NCI-H446 (cell line): ENCODE measurements at regions not wholly inside any gene's neighbourhood (a gene's known extent, or its start where the extent isn't known, plus 50 kb on each side); places are given as distances from the start of the nearest gene placed in this dataset.
"Not testable (repeated sequence)": the region's sequence is repeated elsewhere in the genome, so short reads cannot be mapped to it uniquely, and the experiment has no call there.

ENCODE experiments used
- DNase-seq, 2 experiments: peaks; one replicate each; lab custom pipeline; 2025; lab: John Stamatoyannopoulos, UW

DNA sequence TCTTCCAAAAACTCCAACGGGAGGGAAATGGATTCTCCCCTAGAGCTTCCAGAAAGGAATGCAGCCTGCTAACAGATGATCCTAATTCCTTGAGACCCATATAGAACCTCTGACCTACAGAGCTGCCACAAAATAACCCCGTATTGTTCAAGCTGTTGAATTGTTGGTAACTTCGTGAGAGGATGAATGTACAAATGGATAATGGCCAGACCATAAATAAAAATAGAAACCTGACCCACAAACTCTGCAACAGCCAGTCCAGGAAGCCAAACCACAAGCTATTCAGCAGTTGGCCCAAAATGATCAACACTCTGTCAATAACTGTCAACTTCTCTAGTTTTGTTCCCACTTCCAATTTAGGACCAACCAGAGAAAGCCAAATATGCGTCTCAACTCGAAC, 414.0 kb upstream of the ZNF717 start:
- DNase-seq = no peak

DNA sequence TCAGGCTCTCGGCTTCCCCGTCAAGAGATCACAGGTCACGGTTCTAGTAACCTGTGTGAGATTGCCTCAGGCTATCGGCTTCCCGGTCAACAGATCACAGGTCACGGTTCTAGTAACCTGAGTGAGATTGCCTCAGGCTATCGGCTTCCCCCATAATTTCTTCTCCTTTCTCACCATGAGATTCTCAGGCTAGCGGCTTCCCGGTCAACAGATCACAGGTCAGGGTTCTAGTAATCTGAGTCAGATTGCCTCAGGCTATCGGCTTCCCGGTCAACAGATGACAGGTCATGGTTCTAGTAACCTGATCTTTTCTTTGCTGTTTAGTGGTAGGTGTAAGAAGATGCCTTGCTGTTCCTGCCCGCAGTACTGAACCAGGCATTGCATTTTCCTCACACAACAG, 418.2 kb upstream of the ZNF717 start:
- no peak for DNase-seq

DNA sequence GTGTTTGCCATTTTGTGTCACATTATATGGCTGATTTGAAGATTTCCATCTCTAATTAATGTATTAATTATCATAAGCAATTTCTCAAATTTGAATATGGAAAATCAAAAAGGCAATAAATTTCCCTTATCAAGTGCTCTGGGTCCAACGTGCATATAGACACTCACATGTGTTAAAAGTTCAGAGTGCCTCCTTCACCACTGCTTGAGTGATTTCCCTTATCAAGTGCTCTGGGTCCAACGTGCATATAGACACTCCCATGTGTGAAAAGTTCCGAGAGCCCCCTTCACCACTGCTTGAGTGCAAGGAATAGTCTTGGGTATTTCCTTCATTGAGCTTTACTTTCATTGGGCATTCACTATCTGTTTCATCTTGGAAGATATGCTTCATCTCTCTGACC, 421.0 kb upstream of the ZNF717 start:
- no peak for DNase-seq

DNA sequence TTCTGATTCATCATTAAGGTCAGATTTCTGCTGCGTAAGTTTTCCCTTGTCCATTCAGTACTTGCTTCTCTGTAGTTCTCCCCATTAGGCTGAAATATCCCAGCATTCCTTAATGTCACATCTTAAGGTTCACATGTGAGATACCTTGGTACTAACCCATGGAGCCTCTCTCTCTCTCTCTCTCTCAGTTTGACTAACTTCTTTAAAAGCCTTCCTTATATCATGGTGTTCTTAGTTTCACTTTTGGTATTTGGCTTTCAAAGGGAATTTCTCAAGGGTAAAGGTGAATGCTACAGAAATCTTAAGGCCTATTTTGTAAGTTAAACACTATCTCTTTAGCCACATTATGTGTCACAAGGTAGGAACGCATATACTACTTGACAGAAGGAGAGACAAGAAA, 427.3 kb upstream of the ZNF717 start:
- no peak for DNase-seq

DNA sequence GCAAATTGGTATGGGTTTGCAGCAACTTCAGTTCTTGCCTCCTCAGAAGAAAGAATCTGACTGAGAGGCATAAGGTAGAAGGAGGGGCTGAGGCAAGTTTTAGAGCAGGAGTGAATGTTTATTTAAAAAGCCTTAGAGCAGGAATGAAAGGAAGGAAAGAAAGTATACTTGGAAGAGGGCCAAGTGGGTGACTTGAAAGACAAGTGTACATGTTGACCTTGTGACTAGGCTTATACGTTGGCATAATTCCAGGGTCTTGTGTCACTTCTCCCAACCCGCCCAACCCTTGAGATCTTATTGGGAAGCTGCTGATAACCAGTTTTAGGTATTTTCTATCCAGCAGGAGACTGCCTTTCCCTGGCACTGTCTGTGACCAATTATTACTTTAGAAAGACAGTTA, 436.9 kb upstream of the ZNF717 start:
- peak in 1 of 2 experiments; percentile 0 for DNase-seq

DNA sequence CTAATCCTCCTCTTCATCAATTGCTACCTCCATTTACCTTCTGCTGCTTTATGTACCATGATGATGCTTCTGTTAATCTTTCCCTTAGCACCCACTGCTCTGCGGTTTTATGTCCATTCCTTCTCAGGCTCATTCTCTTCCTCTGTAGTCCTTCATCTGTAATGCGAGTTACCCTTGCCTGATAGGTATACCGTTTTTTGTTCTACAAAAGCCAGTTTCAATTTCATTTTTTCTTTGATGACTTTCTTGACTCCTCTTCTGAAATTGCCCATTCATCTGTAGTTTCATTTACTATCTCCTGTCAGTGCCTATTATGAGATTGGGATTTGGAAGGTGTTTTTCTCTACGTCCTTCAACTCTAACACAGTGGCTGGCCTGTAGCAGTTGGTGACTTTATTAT, 445.9 kb upstream of the ZNF717 start:
- no peak for DNase-seq

DNA sequence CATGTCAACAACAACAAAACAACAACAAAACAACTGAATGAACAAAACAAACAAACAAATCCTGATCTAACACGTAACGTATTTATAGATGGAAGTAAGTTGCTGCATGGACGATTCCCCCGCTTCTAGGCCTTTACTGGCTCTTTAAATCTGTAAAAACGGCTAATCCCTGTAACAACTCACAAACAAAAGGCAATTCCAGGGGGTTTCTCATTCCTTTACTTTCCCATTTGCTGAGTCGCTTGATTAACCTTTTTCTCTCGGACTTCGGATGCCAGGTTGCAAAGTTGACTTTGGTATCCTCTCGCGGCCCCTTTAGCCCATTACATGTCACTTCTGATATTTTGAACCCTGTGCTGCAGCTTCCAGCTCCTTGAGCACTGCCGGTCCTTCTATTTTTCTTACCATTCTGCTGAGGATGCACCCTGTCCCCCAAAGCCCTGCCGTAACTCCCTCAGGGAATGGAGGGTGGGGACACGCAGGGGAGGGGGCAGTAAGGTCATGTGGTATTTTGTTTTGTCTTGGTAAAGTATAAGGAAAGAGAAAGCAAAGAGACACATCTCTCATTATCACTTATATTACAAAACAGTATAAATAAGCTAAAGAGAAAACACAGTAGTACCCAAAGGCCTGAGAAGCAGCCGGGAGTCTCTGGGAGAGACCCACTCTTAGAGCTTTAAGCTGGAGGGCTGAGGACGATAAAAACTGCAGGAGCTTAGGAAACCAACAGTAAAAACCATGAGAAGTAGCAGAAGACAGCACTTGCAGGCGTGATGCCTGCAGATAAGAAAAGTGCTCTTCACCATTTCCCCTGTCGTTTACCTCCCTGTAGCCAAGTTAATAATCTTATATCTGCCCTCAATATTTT, 457.8 kb upstream of the ZNF717 start:
- no peak for DNase-seq

DNA sequence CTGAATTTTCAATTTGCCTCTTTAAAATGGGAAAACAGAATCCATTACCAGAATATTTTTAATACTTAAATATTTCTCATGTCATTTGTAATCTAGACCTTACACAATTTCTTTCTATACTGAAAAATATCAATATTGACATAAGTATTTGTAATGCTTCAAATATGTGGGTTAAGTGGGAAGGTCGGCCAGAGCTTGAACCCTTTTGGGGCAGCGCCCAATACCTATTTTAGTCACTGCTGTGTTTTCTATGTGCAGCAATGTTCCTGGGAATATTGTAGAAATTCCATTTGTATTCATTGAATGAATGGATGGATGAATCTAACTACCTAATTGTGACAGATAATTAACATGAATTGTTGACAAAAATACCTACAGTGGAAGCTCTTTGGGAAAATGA, 459.7 kb upstream of the ZNF717 start:
- no peak for DNase-seq

DNA sequence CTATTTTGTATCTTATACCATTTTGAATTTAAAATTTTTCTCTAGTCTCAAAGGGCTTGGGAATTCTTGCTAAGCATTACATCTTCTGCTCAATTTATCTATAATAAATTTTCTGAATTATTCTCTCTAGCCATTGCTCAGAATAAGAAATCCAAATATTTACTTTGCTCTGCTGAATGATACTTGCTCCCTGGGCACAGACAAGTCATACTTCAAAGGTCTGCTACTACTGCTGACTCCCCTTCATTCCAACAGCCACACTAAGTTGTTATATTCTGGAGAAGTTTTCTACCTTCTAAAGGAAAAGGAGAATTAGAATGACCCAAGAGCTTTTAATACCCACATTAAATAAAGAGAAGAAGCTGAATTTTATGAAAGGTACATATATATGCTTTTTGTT, 460.3 kb upstream of the ZNF717 start:
- DNase-seq = no peak

DNA sequence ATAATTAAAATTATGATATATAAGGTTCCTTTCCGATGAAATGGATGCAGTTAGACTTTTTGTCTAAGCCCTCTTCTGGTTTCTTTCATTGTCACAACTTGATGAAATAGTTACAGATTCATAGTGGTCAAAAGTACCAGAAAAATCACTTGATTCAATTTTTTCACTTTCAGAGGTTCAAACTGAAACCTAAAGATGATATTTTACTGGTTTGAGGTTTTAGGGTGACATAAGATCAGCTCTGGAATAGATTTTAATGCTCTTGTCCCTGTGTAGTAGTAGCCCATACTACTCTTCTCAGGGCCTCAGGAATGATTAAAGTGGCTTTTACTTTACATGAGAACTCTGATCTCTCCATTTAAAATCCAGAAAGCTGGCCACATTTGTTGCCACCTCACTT, 479.1 kb upstream of the ZNF717 start:
- no peak for DNase-seq

DNA sequence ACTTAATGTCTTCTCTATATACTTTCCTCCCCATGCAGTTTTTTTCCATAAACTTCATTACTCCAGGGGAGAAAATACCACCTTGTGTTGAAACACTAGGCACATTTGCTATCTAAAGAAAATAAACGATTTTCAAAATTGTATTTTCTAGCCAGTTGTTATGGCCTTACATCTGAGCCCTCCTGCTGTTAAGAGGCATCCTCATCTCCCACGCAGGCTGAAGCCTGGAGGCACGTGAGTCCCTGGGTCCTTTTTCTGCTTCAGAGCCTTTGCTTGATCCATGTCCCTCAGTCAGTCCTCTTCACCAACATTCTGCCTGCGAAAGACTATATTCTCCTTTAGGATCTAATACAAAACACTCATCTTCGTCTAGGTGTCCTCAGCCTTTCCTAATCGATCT, 479.6 kb upstream of the ZNF717 start:
- DNase-seq = no peak

DNA sequence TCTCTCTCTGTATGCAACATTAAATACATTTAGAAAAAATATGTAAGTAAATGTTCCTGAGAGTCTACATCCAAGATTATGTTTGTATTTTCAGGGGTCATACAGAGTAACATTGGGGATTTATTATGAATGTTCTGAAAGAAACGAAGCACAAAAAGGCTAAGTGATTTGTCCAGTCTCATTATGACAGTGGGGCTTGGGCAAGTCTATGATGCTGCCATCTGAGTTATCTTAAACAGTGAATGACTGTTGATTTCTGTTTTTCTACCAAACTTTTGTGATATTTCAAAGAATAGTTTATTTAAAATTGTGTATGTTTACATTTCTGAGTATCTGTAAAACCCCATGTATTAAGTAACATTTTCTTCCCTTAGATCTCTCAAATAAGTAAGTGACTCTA, 481.2 kb upstream of the ZNF717 start:
- no peak for DNase-seq

DNA sequence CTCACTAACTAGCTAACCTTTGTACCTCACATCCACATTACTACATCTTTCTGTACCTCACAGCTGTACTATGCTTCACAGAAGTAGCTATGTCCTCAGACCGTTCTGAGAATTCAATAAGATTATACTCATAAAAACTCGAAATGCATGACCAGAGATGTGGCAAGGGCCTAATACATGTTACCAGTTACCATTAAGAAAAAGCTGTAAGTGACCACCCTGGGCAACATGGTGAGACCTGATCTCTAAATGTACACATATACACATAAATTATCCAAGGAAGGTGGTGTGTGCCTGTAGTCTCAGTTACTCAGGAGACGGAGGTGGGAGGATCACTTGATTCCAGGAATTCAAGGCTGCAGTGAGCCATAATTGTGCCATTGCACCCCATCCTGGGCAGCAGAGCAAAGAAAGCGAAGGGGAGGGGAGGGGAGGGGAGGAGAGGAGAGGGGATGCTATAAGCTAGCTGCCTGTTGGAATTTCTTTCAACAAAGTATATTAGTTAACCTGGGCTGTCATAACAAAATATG, 482.6 kb upstream of the ZNF717 start:
- no peak for DNase-seq

DNA sequence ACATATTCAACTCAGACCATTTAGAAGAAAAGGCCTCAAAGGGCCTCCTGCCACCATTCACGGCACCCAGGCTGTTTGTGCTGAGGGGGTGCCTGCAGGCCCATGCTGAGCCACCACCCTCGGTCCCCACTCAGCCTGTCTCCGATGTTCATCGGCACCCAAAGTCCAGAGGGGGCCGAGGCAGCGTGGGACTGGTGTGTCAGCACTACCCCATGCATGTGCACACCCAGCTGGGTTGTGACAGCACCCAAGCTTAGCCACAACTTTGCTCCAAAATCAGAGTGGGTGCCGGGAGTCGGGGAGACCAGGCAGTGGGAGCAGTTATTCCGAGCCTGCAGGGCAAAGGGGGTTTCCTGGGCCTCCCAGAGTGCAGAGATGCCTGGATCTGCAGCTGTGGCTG, 508.5 kb upstream of the ZNF717 start:
- DNase-seq = no peak

DNA sequence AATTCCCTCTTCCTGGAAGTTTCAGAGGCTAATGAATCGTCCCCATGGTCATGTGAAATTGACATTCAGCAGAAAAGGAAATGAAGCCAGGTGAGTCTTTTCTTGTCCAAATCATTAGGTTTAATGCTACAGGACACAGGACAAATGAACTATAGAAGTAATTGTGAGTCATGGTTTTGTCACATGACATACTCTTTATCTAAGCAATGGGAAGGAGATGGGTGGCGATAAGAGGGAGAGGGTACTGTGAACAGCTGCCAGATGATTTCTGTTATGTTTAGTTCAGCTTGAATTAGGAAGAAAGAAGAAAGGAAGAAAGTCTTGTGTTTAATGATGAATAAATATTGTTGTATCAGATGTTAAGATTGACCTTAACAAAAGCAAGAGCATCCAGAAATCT, 515.4 kb upstream of the ZNF717 start:
- no peak for DNase-seq

DNA sequence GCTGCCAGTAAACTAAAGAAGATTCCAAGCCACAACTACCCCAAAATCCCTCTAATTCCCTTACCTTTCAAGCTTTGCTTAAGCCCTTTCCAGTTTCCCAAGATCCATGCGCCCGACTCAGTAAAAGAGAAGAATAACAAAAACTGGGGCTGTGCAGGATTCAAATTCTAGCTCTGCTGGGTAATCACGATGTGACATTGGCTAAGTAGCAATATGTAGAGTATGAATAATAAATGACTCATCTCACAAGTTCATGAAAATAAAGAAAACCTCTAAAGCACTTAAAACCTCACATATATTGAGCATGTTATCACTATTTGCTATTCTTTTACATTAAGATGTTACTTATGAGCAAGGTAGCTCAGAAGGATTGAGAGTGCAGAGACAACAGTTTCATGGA, 522.2 kb upstream of the ZNF717 start:
- DNase-seq = no peak

DNA sequence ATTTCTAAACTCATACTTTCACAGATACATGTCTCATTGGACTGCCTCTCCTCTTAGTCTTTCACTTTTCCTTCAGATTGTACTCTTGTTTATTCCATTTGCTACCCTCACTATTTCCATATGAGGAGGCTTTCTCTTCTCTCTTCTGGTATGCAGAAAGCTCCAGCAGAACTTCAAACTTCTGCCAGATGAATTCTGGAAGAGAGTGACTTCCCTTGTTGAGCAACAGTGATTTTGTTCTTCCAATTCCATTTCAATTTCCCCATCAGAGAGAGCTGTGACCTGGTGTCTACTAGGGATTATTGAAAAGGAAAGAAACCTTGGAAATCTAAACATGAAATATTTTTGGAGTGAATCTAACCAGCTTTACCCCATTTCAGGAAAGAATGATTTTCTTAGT, 523.2 kb upstream of the ZNF717 start:
- no peak for DNase-seq

DNA sequence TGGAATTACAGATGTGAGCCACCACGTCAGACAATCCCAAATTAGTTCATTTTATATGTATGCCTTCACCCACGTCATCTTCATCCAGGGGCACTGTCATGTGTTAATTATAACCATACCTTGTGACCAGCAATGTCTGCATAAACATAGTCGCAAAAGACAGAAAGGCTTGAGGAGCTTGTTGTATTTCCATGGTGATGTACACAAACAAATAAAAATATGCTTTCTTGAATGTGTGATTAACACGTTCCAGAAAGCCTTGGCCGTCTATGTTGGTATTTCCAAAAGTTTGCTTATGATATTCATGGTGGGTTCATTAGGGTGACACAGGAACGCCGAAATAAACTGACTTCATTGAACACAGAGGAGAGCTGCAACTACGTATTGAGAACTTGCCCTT, 524.7 kb upstream of the ZNF717 start:
- no peak for DNase-seq

DNA sequence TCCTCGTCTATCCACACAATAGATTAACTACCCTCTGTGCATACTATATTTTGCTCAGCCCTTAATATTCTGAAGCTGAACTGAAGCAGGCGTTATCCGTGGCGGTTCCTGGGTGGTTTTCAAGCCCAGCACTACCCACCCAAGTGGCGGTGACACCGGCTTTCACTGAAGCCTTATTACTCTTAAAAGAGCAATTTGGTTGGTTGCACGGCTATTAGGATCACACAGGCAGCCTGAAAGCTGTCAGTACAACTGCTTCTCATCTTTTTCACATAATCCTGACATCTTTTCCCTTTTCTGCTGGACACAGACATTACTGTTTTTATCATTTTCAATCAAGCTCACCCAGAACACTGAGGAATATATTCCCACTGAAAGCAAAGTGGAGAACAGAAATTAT, 525.3 kb upstream of the ZNF717 start:
- DNase-seq = no peak

DNA sequence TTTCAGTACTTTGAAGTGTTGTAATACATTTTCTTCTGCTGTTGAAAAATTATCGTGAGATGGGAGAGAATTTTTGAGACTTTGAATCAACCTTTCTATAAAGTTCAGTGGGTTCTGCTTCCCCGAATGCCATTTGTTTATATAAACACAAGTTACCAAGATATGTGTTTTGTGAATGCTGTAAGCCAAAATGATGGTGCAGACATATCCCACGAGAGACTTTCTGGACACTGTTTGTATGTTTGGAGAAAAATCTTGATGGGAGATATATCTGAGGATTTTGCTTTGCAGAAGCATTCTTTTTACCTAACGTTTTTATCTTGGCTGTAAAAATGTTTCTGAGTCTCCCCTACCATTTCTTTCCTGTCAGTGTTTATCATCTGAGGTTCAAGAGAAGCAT, 526.6 kb upstream of the ZNF717 start:
- DNase-seq = no peak

DNA sequence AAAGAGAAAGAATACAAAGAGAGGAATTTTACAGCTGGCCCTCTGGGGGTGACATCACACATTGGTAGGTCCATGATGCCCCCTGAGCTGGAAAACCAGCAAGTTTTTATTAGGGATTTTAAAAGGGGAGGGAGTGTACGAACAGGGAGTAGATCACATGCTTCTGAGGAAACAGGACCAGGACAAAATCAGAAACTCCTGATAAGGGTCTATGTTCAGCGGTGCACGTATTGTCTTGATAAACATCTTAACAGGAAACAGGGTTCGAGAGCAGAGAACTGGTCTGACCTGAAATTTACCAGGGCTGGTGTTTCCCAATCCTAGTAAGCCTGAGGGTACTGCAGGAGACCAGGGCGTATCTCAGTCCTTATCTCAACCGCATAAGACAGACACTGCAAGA, 530.6 kb upstream of the ZNF717 start:
- DNase-seq = not testable (repeated sequence)

DNA sequence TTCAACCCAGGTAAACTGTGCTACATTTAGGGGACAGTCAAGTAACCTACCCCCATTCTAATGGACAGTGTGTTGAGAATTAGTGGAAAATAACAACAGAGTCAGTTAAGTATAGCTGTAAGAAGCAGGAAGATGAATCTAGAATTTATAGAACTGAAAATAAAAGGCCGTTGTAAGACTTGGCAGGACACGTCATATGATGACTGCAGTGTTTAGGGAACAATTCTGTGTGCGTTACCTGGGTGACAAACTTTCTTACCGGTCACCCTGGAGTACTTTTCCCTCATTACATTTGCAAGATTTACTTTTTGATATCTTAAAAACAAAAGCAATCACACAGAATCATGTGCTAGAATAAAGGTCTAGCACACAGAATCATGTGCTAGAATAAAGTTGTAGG, 536.3 kb upstream of the ZNF717 start:
- no peak for DNase-seq

DNA sequence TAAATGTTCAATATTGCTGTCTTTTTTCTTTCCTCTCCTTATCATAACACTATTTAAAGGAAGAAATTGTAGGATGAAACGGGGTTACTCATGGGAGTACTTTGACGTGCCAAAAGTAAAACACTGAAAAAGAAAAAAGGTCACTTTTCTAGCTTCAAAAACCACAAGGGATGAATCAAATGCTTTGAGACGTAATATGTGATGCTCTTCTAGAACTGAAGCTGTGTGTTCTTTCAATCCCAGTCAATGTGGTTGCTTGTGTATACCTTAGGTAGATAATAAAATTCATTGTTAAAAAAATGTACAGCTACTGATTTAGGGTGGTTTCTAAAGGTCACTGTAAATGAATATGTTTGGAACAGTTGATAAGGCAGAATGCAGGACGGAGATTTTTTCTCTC, 538.8 kb upstream of the ZNF717 start:
- DNase-seq = no peak

DNA sequence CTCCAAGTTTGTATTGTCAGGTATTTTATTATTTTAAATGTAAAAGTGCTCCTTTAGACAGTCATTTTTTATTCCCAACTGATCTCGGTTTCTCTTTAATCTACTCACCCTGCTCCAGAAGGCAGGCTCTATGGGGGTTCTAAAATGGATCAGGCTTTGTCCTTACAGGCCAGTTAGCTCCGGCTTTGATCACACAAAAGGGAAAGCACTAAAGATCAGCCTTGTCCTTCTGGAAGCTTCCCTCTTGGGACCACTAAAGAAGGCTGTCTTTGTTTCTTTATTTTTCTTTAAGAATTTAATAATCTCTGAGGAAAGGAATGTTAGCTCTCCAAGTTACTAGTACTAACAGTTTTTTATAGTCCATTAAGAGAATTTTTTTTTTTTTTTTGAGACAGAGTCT, 560.5 kb upstream of the ZNF717 start:
- no peak for DNase-seq
